Tibial artery (tissue), 4 donors: ENCODE measurements at regions not wholly inside any gene's neighbourhood (a gene's known extent, or its start where the extent isn't known, plus 50 kb on each side); places are given as distances from the start of the nearest gene placed in this dataset.

Source experiments
- DNase-seq, 2 donors: peaks; one replicate each; pipeline ENCODE4 v3.0.0-alpha.2; 2019
- H3K27ac ChIP-seq, 2 donors: fragments of 200-600 bp; sonication (generic) in 1 of 2; 1 replicate in 1 of 2; 2 replicates in 1 of 2; pipeline ENCODE4 v1.5.1; 2018 to 2019; ENCODE audit warnings: mild to moderate bottlenecking in 1 of 2
- H3K27me3 ChIP-seq, 2 donors: fragments of 200-600 bp; sonication (generic) in 1 of 2; one replicate each; pipeline versions ENCODE4 v1.5.1 to v1.6.0; 2016 to 2019
- H3K36me3 ChIP-seq, 3 donors: fragments of 200-600 bp; sonication (generic) in 2 of 3; one replicate each; pipeline ENCODE4 v1.5.1; 2016 to 2019; ENCODE audit warnings: mild to moderate bottlenecking in 2 of 3
- H3K4me1 ChIP-seq, 4 donors: fragments of 200-600 bp; sonication (generic) in 2 of 4; 1 replicate in 3 of 4; 2 replicates in 1 of 4; pipeline ENCODE4 v1.5.1; 2016 to 2019
- H3K4me3 ChIP-seq, 2 donors: fragments of 200-600 bp; sonication (generic) in 1 of 2; 1 replicate in 1 of 2; 2 replicates in 1 of 2; pipeline ENCODE4 v1.5.1; 2018 to 2019; ENCODE audit warnings: mild to moderate bottlenecking in 2 of 2
- H3K9me3 ChIP-seq, 3 donors: fragments of 200-600 bp; sonication (generic) in 1 of 3; one replicate each; pipeline ENCODE4 v1.5.1; 2016 to 2019
- intact Hi-C: fragments of 100-400 bp; cut with DNase I; formaldehyde crosslinking; loops from one replicate; pipeline ENCODE4 v1.15.0; 2023; ENCODE audit warnings: low total_unique reads
- TF ChIP-seq, protein P1 (sequence below), 2 experiments: fragments of 200-600 bp in 1 of 2; fragments of 450-650 bp in 1 of 2; IDR thresholded peaks; one replicate each; pipeline ENCODE4 v1.5.1; 2017 to 2019; ENCODE audit warnings: antibody characterized with exemption in 2 of 2, mild to moderate bottlenecking in 1 of 2, moderate library complexity in 1 of 2

DNA sequence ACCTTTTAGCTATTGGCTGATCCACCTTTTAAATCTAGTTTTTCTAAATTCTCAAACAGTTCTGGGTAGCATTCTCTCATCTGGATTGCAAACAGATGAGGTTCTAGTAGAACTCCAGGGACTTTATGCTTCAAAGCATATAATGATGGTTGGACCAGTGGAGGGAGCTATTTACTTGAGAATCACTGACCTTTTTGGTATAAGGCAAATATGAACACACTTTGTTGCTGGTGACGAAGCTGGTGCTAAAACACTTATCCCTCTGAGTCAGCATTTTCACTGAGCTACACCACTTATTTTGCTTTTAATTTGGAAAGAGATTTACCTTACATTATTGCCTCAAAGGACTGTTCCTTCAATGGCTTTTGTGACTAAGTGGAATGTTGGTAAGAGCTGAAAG lies 58.6 kb upstream of the SLITRK3 start:
- H3K27ac ChIP-seq = no peak overlapping the region
- H3K4me1 ChIP-seq = no peaks in the 10 kb centered on the region
- H3K4me3 ChIP-seq = no peak overlapping the region
- TF ChIP-seq, protein P1, sequence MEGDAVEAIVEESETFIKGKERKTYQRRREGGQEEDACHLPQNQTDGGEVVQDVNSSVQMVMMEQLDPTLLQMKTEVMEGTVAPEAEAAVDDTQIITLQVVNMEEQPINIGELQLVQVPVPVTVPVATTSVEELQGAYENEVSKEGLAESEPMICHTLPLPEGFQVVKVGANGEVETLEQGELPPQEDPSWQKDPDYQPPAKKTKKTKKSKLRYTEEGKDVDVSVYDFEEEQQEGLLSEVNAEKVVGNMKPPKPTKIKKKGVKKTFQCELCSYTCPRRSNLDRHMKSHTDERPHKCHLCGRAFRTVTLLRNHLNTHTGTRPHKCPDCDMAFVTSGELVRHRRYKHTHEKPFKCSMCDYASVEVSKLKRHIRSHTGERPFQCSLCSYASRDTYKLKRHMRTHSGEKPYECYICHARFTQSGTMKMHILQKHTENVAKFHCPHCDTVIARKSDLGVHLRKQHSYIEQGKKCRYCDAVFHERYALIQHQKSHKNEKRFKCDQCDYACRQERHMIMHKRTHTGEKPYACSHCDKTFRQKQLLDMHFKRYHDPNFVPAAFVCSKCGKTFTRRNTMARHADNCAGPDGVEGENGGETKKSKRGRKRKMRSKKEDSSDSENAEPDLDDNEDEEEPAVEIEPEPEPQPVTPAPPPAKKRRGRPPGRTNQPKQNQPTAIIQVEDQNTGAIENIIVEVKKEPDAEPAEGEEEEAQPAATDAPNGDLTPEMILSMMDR (IDR thresholded peaks at IDR 0.05) = peak in 1 of 2 experiments; percentile 8
- no peak for DNase-seq
- no peaks in the 10 kb centered on the region for H3K36me3 ChIP-seq
- intact Hi-C loops = no loop called here
- no peaks in the 10 kb centered on the region for H3K27me3 ChIP-seq
- no peaks in the 10 kb centered on the region for H3K9me3 ChIP-seq
